OCI-LY7 (cell line): ENCODE measurements at regions not wholly inside any gene's neighbourhood (a gene's known extent, or its start where the extent isn't known, plus 50 kb on each side); places are given as distances from the start of the nearest gene placed in this dataset.

Experiments
- CTCF ChIP-seq: fragments of 200-600 bp; sonication (generic); conservative IDR thresholded peaks from 2 replicates; pipeline ENCODE4 v1.5.1; 2014; ENCODE audit warnings: mild to moderate bottlenecking, antibody characterized with exemption, low read length, moderate library complexity, mixed read lengths
- EZH2phosphoT487 ChIP-seq: fragments of 200-600 bp; sonication (generic); IDR thresholded peaks from 2 replicates; pipeline ENCODE4 v1.6.1; 2018; ENCODE audit warnings: low read depth, borderline replicate concordance, mild to moderate bottlenecking, mixed run types, antibody characterized with exemption, low read length, moderate library complexity, mixed read lengths

- TF ChIP-seq CTCF (no peak), EZH2phosphoT487 (no peak)
These were observed 547.3 kb upstream of the SLC35B3 start for GRCh38 chr6:8982668-8983067.
